Mammary epithelial cell (primary cell): ENCODE measurements at regions not wholly inside any gene's neighbourhood (a gene's known extent, or its start where the extent isn't known, plus 50 kb on each side); places are given as distances from the start of the nearest gene placed in this dataset.

ENCODE experiments used
- CTCF ChIP-seq, 2 donors: IDR thresholded peaks in 1 of 2; conservative IDR thresholded peaks in 1 of 2; 2 replicates each; pipeline ENCODE4 v1.5.1; 2011 to 2012; ENCODE audit warnings: inconsistent platforms in 2 of 2, low read length in 2 of 2, mild to moderate bottlenecking in 2 of 2, control low read depth in 1 of 2, low read depth in 1 of 2; ENCODE audit not compliant: insufficient read depth in 1 of 2; ENCODE audit errors: extremely low read depth in 1 of 2
- EZH2 ChIP-seq: IDR thresholded peaks from 2 replicates; pipeline ENCODE4 v1.6.1; 2012; ENCODE audit warnings: low read length, inconsistent platforms, borderline replicate concordance

DNA sequence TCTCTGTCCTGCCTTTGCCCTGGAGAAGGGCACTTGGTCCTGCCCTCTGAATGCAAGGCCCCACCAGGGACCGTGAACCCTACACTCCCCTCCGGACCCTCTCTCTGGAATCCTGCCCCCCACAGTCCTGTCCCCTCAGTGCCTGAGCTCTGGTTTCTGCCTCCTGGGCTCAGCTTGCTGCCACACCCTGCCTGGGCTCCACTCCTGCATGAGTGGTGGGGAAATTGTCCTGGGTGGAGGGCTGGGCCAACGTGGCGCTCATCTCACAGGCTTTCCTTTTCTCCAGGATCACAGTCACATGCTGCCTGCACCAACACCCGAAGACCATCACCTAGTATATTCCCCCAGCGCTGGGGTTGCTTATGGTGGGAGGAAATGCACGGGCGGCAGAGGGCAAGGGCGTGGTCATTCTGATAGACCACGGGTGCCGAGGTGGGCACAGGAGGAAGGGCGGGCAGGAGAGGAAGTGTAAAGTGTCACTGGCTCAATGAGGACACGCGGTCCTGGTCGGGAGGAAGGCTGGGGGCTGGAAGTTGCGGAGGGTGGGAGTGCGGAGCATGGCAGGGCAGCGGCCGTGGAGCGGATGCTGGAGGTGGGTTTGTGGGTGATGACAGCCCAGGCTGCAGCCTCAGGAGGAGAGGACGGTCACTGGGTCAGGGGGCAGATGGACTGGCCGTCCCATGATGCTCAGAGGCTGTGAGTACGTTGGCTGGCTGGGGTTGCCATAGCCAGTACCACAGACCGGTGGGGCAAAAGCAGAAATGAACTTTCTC lies 99.5 kb downstream of the KIF26A start:
- TF ChIP-seq EZH2: no peak
- TF ChIP-seq CTCF (conservative IDR thresholded peaks at IDR 0.05 in 1 of 2, IDR thresholded peaks at IDR 0.05 in 1 of 2; ENCODE audit: extremely low read depth in 1 of 2, insufficient read depth in 1 of 2, low read depth in 1 of 2, low read length in 2 of 2): no peak
